B cell (primary cell): ENCODE measurements at regions not wholly inside any gene's neighbourhood (a gene's known extent, or its start where the extent isn't known, plus 50 kb on each side); places are given as distances from the start of the nearest gene placed in this dataset.
A peak's percentile ranks its signal among the peaks of the same experiment; 100 is the strongest.

Experiments used
- ATAC-seq: fragments of 200-7000 bp; cut with Tn5 transposase; one replicate; pipeline ENCODE4 v1.10.0; 2021; ENCODE audit warnings: low read depth, mild to moderate bottlenecking, moderate number of reproducible peaks, moderate library complexity
- CTCF ChIA-PET: fragments of 350-600 bp; sonication (Branson Sonifier 250); formaldehyde crosslinking; loops from one replicate; lab custom pipeline; 2021; ENCODE audit warnings: antibody characterized with exemption, inconsistent platforms; lab: Charles Lee
- POLR2A ChIA-PET: fragments of 350-600 bp; sonication (Branson Sonifier 250); formaldehyde crosslinking; loops from one replicate; lab custom pipeline; 2021; ENCODE audit warnings: antibody characterized with exemption; lab: Charles Lee
- DNase-seq: peaks from one replicate; pipeline ENCODE4 v3.0.0; 2013
- H2AFZ ChIP-seq: 2 replicates; pipeline ENCODE4 v1.6.1; 2012; ENCODE audit warnings: mild to moderate bottlenecking, low read depth, low read length; ENCODE audit not compliant: insufficient read depth, poor library complexity, severe bottlenecking
- H3K27ac ChIP-seq, 2 donors: 1 replicate in 1 of 2; 2 replicates in 1 of 2; pipeline ENCODE4 v1.5.1; 2012 to 2013; ENCODE audit warnings: low read length in 2 of 2, mild to moderate bottlenecking in 2 of 2, moderate library complexity in 1 of 2
- H3K27me3 ChIP-seq, 4 experiments: fragments of 200-600 bp in 1 of 4; sonication (generic) in 1 of 4; replicated peaks in 1 of 4; 1 replicate in 2 of 4; 2 replicates in 2 of 4; pipeline versions ENCODE4 v1.6.1 to v1.7.0; 2013 to 2016; ENCODE audit warnings: low read length in 3 of 4, mild to moderate bottlenecking in 2 of 4, mixed read lengths in 1 of 4, moderate library complexity in 1 of 4; ENCODE audit not compliant: insufficient read depth in 4 of 4, control insufficient read depth in 3 of 4; ENCODE audit errors: control extremely low read depth in 1 of 4
- H3K36me3 ChIP-seq, 2 experiments: replicated peaks in 1 of 2; 1 replicate in 1 of 2; 2 replicates in 1 of 2; pipeline versions ENCODE4 v1.6.1 to v1.7.1; 2013; ENCODE audit warnings: low read length in 1 of 2; ENCODE audit not compliant: insufficient read depth in 2 of 2, control insufficient read depth in 1 of 2; ENCODE audit errors: control extremely low read depth in 1 of 2, extremely low read depth in 1 of 2
- H3K4me1 ChIP-seq, 2 donors: fragments of 200-600 bp in 1 of 2; sonication (generic) in 1 of 2; 1 replicate in 1 of 2; 2 replicates in 1 of 2; pipeline versions ENCODE4 v1.5.1 to v1.6.1; 2013 to 2017; ENCODE audit warnings: low read length in 2 of 2; ENCODE audit not compliant: control insufficient read depth in 2 of 2, insufficient read depth in 2 of 2
- H3K4me2 ChIP-seq: replicated peaks from 2 replicates; pipeline ENCODE3; 2012; ENCODE audit warnings: mild to moderate bottlenecking, low read depth, low read length; ENCODE audit not compliant: poor library complexity, severe bottlenecking
- H3K4me3 ChIP-seq, 5 experiments: fragments of 200-600 bp in 1 of 5; sonication (generic) in 1 of 5; 1 replicate in 3 of 5; 2 replicates in 2 of 5; pipeline versions ENCODE4 v1.5.1 to v1.7.0; 2011 to 2016; ENCODE audit warnings: low read length in 4 of 5, mild to moderate bottlenecking in 4 of 5, low read depth in 2 of 5, control low read depth in 1 of 5, moderate library complexity in 1 of 5; ENCODE audit not compliant: insufficient read depth in 1 of 5; ENCODE audit errors: control extremely low read depth in 1 of 5, extremely low read depth in 1 of 5
- H3K79me2 ChIP-seq: fragments of 200-600 bp; sonication (generic); one replicate; pipeline ENCODE4 v1.6.0; 2016; ENCODE audit warnings: low read length; ENCODE audit not compliant: control insufficient read depth, insufficient read depth
- H3K9ac ChIP-seq: fragments of 200-600 bp; sonication (generic); 2 replicates; pipeline ENCODE4 v1.6.1; 2017; ENCODE audit warnings: mild to moderate bottlenecking, low read length, moderate library complexity
- H3K9me3 ChIP-seq, 3 donors: one replicate each; pipeline versions ENCODE4 v1.6.1 to v1.7.1; 2013; ENCODE audit warnings: low read length in 2 of 3; ENCODE audit not compliant: control insufficient read depth in 2 of 3, insufficient read depth in 1 of 3; ENCODE audit errors: control extremely low read depth in 1 of 3
- H4K20me1 ChIP-seq: 2 replicates; pipeline ENCODE4 v1.6.0; 2012; ENCODE audit warnings: mild to moderate bottlenecking, low read length; ENCODE audit not compliant: insufficient read depth, control insufficient read depth, poor library complexity, severe bottlenecking
- H3K27ac Mint-ChIP-seq: one replicate; pipeline ENCODE4 v1.8.0; 2021; ENCODE audit warnings: mixed read lengths
- H3K27me3 Mint-ChIP-seq: one replicate; pipeline ENCODE4 v1.8.0; 2021; ENCODE audit warnings: mixed read lengths
- H3K4me1 Mint-ChIP-seq: one replicate; pipeline ENCODE4 v1.8.0; 2021; ENCODE audit warnings: mixed read lengths
- H3K4me3 Mint-ChIP-seq: one replicate; pipeline ENCODE4 v1.8.0; 2021; ENCODE audit warnings: mixed read lengths
- H3K9me3 Mint-ChIP-seq: one replicate; pipeline ENCODE4 v1.8.0; 2022; ENCODE audit warnings: mixed read lengths; ENCODE audit not compliant: insufficient read depth
- EZH2 ChIP-seq: IDR thresholded peaks from 2 replicates; pipeline ENCODE4 v1.6.1; 2012; ENCODE audit warnings: borderline replicate concordance, low read depth, mild to moderate bottlenecking, moderate library complexity, low read length; ENCODE audit not compliant: insufficient read depth, poor library complexity, severe bottlenecking
- WGBS: methylation state at CpG from one replicate; pipeline ENCODE4 v1.1.5; 2013; ENCODE audit warnings: missing lambda C conversion rate; ENCODE audit not compliant: insufficient coverage; 5-methylcytosine and 5-hydroxymethylcytosine counted together
- intact Hi-C: fragments of 100-400 bp; cut with micrococcal nuclease; formaldehyde crosslinking; loops from one replicate; pipeline ENCODE4 v1.10.0; 2022
- TF ChIP-seq, protein P1 (sequence below): fragments of 200-600 bp; IDR thresholded peaks from one replicate; pipeline ENCODE4 v1.8.0; 2022; ENCODE audit warnings: antibody characterized with exemption, mild to moderate bottlenecking

DNA sequence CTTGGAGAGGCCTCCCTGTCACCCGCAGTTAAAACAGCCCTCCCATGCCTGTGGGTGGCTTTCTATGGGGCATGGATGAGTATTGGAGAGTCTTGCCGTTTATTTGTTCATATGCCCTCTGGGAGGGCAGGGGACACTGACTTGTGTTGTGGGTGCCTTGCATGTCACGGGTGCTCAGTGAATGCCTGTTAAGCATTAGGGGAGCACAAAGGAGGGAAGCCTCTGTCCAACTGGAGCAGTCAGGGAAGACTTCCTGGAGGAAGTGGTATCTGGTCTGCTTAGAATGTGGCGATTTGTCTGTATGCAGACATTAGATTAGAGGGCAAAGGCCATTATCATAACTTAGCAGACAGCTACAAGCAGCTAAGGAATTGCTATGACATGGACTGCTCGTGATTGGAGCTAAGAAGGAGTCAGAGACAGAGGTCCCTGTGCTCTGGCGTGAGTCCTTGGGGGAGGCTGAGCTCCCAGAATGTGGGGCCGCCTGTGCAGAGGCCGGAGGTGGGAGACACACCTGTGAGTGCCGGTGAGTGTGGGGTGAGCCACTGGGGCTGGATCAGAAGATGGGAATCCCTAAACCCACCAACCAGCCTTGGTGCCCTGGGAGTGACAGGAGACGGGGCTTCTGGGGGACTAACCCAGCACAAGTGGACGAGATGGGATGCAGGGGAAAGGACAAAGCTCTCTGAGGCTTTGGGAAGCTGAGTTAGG lies 286.1 kb downstream of the SEC14L1 start:
- Histone ChIP-seq H2AFZ (no peak overlapping the region), H3K36me3 (no peaks in the 10 kb centered on the region), H4K20me1 (no peaks in the 10 kb centered on the region), H3K27ac (peak overlapping the region in 1 of 2 donors; percentile 43), H3K79me2 (peaks cover 46% of the 10 kb centered on the region), H3K27me3 (no peaks in the 10 kb centered on the region), H3K9me3 (no peaks in the 10 kb centered on the region), H3K9ac (no peak overlapping the region), H3K4me3 (no peak overlapping the region), H3K4me2 (peak overlapping the region; percentile 65), H3K4me1 (peaks cover 70 to 78% of the 10 kb centered on the region in 2 donors)
- Mint-ChIP-seq H3K27ac (peak overlapping the region; percentile 87), H3K27me3 (no peaks in the 10 kb centered on the region), H3K4me3 (peak overlapping the region; percentile 2), H3K9me3 (no peaks in the 10 kb centered on the region), H3K4me1 (peaks cover 68% of the 10 kb centered on the region)
- TF ChIP-seq, protein P1, sequence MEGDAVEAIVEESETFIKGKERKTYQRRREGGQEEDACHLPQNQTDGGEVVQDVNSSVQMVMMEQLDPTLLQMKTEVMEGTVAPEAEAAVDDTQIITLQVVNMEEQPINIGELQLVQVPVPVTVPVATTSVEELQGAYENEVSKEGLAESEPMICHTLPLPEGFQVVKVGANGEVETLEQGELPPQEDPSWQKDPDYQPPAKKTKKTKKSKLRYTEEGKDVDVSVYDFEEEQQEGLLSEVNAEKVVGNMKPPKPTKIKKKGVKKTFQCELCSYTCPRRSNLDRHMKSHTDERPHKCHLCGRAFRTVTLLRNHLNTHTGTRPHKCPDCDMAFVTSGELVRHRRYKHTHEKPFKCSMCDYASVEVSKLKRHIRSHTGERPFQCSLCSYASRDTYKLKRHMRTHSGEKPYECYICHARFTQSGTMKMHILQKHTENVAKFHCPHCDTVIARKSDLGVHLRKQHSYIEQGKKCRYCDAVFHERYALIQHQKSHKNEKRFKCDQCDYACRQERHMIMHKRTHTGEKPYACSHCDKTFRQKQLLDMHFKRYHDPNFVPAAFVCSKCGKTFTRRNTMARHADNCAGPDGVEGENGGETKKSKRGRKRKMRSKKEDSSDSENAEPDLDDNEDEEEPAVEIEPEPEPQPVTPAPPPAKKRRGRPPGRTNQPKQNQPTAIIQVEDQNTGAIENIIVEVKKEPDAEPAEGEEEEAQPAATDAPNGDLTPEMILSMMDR = no peak
- TF ChIP-seq EZH2 = no peak
- ChIA-PET POLR2A (interaction anchor here (1.7 to 5.3 kb wide), 6 partner anchors 13 to 68 kb away, joined by 4 to 48 read pairs (median 26); no protein-coding TSS in a partner anchor), CTCF (interaction anchor here (2.1 to 27.0 kb wide), 6 partner anchors 12 to 95 kb away, joined by 8 to 699 read pairs (median 91); no protein-coding TSS in a partner anchor)
- intact Hi-C loops = no loop called here
- ATAC-seq = no peak
- no peak for DNase-seq
- 85% methylated on average over 6 of the region's 11 CpGs for WGBS

DNA sequence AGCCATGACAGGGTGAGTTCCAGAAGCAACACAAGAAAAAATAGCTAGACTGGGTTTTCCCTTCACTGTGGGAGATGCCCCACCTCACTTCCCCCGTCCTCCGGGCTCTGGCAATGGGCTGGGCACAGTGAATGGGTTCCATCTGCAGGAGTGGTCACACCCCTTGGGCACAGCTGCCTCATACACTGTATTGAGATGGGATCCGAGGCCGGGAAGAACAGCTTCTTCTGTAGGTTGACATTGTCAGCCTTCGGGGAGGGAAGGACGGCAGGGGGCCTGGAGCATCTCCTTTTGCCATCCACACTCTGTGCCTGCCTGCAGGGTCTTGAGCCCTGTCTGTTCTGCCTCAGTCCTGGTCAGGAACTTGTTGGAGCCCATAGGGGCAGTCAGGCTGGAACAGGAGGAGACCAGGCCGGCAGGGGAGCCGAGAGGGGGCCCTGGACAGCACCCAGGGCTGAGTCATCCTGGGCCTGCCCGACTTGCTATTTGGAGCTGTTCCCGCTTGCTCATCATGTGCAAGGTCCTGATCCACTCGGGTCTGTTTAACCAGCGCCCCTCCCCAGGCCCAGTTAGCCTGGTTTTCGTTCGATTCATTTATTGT lies 286.7 kb downstream of the SEC14L1 start:
- ATAC-seq (no peak), DNase-seq (no peak)
- Histone ChIP-seq H3K27me3 (no peaks in the 10 kb centered on the region), H3K36me3 (no peaks in the 10 kb centered on the region), H3K4me2 (peak overlapping the region; percentile 65), H2AFZ (no peak overlapping the region), H3K9ac (no peak overlapping the region), H3K4me3 (no peak overlapping the region), H3K27ac (peak overlapping the region in 1 of 2 donors; percentile 43), H3K4me1 (peaks cover 77 to 78% of the 10 kb centered on the region in 2 donors), H3K9me3 (no peaks in the 10 kb centered on the region), H4K20me1 (no peaks in the 10 kb centered on the region), H3K79me2 (peaks cover 46% of the 10 kb centered on the region)
- no peaks in the 10 kb centered on the region for H3K27me3 Mint-ChIP-seq
- H3K9me3 Mint-ChIP-seq = no peaks in the 10 kb centered on the region
- 81% methylated on average over 12 of the region's 14 CpGs for WGBS
- peak overlapping the region; percentile 87 for H3K27ac Mint-ChIP-seq
- ChIA-PET CTCF (interaction anchor here (1.2 to 27.0 kb wide), 11 partner anchors 12 to 339 kb away, joined by 3 to 699 read pairs (median 63); no protein-coding TSS in a partner anchor), POLR2A (interaction anchor here (0.8 to 5.3 kb wide), 9 partner anchors 12 to 96 kb away, joined by 3 to 48 read pairs (median 12); no protein-coding TSS in a partner anchor)
- TF ChIP-seq, protein P1 = no peak
- no peak for TF ChIP-seq EZH2
- no peak overlapping the region for H3K4me3 Mint-ChIP-seq
- peaks cover 73% of the 10 kb centered on the region for H3K4me1 Mint-ChIP-seq
- intact Hi-C loops = no loop called here
